ENCODE measurements at regions not wholly inside any gene's neighbourhood (a gene's known extent, or its start where the extent isn't known, plus 50 kb on each side); places are given as distances from the start of the nearest gene placed in this dataset.

GRCh38 chr21:16185766-16186165, 456.0 kb downstream of the USP25 start:
- H3K4me3 ChIP-seq (replicated peaks; ENCODE audit: low read depth, low read length): no peak overlapping the region
- TF ChIP-seq, protein P1, sequence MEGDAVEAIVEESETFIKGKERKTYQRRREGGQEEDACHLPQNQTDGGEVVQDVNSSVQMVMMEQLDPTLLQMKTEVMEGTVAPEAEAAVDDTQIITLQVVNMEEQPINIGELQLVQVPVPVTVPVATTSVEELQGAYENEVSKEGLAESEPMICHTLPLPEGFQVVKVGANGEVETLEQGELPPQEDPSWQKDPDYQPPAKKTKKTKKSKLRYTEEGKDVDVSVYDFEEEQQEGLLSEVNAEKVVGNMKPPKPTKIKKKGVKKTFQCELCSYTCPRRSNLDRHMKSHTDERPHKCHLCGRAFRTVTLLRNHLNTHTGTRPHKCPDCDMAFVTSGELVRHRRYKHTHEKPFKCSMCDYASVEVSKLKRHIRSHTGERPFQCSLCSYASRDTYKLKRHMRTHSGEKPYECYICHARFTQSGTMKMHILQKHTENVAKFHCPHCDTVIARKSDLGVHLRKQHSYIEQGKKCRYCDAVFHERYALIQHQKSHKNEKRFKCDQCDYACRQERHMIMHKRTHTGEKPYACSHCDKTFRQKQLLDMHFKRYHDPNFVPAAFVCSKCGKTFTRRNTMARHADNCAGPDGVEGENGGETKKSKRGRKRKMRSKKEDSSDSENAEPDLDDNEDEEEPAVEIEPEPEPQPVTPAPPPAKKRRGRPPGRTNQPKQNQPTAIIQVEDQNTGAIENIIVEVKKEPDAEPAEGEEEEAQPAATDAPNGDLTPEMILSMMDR (IDR thresholded peaks at IDR 0.05; ENCODE audit: low read length, missing control alignments): no peak
- no peak for DNase-seq (ENCODE audit: low read depth)

DNA sequence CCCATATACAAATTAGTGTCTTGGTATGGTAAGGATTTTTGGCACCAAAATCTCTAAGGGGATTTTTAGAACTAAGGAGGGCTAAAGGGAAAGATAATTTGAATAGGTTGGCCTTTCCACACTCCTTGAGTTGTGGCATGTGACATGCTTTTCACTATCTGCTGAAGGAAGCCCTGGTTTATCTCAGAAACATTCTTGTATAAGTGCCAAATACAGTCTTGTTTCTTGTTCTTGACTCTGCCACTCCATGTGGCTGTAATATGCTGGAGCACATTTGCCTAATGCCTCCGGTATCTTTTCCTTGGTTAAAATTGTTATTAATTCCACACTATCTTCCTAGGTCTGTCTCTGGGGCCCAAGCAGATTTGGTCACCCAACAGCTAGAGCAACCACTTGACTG, 457.0 kb downstream of the USP25 start:
- H3K4me3 ChIP-seq (replicated peaks; ENCODE audit: low read depth, low read length): no peak overlapping the region
- peak; percentile 67 for DNase-seq (ENCODE audit: low read depth)
- TF ChIP-seq, protein P1 (IDR thresholded peaks at IDR 0.05; ENCODE audit: low read length, missing control alignments): no peak

- TF ChIP-seq, protein P1 (IDR thresholded peaks at IDR 0.05; ENCODE audit: low read length, missing control alignments): no peak
- no peak overlapping the region for H3K4me3 ChIP-seq (replicated peaks; ENCODE audit: low read depth, low read length)
- DNase-seq (ENCODE audit: low read depth): no peak
These were observed 458.0 kb downstream of the USP25 start for GRCh38 chr21:16187603-16188301.

GRCh38 chr21:16192902-16193301, 463.1 kb downstream of the USP25 start:
- H3K4me3 ChIP-seq (replicated peaks; ENCODE audit: low read depth, low read length): no peak overlapping the region
- peak; percentile 39 for DNase-seq (ENCODE audit: low read depth)
- TF ChIP-seq, protein P1 (IDR thresholded peaks at IDR 0.05; ENCODE audit: low read length, missing control alignments): no peak

GRCh38 chr21:16193496-16194094, 463.8 kb downstream of the USP25 start:
- peak overlapping the region; percentile 61 for H3K4me3 ChIP-seq (replicated peaks; ENCODE audit: low read depth, low read length)
- no peak for DNase-seq (ENCODE audit: low read depth)
- TF ChIP-seq, protein P1 (IDR thresholded peaks at IDR 0.05; ENCODE audit: low read length, missing control alignments): no peak

DNA sequence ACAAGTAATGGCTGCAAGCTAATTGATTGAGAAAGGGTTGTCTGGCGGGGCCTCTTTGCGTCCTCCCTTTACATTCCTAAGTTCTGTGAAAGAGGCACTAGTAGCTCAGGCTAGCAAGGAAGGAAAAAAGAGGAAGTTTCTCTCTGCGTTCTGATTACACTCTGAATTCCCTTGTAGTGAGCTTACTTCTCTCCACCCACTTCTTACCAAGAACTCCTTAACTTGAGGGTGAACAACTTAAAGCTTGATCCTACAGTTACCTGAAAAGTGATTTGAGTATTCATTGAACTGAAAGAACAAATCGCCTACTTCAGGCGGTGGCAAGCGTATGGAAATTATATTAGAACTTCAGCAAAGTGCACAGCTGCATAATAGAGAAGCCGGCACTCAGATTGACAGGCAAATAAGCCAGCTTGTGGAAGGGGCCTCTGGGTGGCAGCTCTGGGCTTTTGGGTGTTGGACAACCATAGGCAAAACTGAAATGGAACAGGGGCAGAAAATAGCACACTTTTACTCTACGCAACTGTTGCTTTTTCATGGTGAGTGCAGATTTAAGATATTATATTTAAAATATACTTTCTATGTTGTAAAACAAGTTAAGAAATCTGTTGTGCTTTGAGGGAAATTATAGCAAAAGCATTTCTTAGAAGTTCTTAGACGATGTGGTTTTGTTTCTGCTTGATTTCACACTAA, 464.5 kb downstream of the USP25 start:
- peak; percentile 88 for DNase-seq (ENCODE audit: low read depth)
- TF ChIP-seq, protein P1 (IDR thresholded peaks at IDR 0.05; ENCODE audit: low read length, missing control alignments): peak; percentile 33
- peak overlapping the region; percentile 61 for H3K4me3 ChIP-seq (replicated peaks; ENCODE audit: low read depth, low read length)

All from fibroblast of pulmonary artery (primary cell).